Endothelial cell of umbilical vein (primary cell): ENCODE measurements at regions not wholly inside any gene's neighbourhood (a gene's known extent, or its start where the extent isn't known, plus 50 kb on each side); places are given as distances from the start of the nearest gene placed in this dataset.

Experiments
- BruUV-seq: library from RNA; stranded (reverse); fragments of 400-500 nt; replicated peaks from 2 replicates; lab custom pipeline; 2021; lab: Mats Ljungman, UMichigan
- CTCF ChIA-PET: fragments of 300-600, 350-600 bp; sonication (Branson Sonifier 250); formaldehyde crosslinking; loops from one replicate; lab custom pipeline; 2021; ENCODE audit warnings: antibody characterized with exemption, inconsistent platforms; lab: Charles Lee
- POLR2A ChIA-PET: fragments of 300-600, 350-600 bp; sonication (Branson Sonifier 250); formaldehyde crosslinking; loops from one replicate; lab custom pipeline; 2021; ENCODE audit warnings: antibody characterized with exemption, inconsistent platforms; lab: Charles Lee
- DNase-seq: peaks from one replicate; pipeline ENCODE4 v3.0.0-alpha.2; 2011; ENCODE audit warnings: low read depth, low spot score
- FAIRE-seq: peaks from 2 replicates; lab custom pipeline; 2011; peaks lifted over from hg19 to GRCh38; lab: Jason Lieb, UNC
- H2AFZ ChIP-seq: 2 replicates; pipeline ENCODE4 v1.6.0; 2012; ENCODE audit warnings: low read depth, low read length, control low read depth, inconsistent platforms
- H3K27ac ChIP-seq: 2 replicates; pipeline ENCODE4 v1.5.1; 2011; ENCODE audit warnings: low read depth, mild to moderate bottlenecking, control low read depth, low read length, moderate library complexity; ENCODE audit not compliant: insufficient read depth
- H3K27me3 ChIP-seq, 2 experiments: 2 replicates each; pipeline versions ENCODE4 v1.6.0 to v1.6.1; 2011; ENCODE audit warnings: low read length in 2 of 2, mixed read lengths in 1 of 2; ENCODE audit not compliant: control insufficient read depth in 2 of 2, insufficient read depth in 2 of 2
- H3K36me3 ChIP-seq, 2 experiments: 2 replicates in 1 of 2; 3 replicates in 1 of 2; pipeline ENCODE4 v1.5.1; 2011; ENCODE audit warnings: low read length in 2 of 2, mild to moderate bottlenecking in 1 of 2, moderate library complexity in 1 of 2; ENCODE audit not compliant: control insufficient read depth in 2 of 2, insufficient read depth in 2 of 2; ENCODE audit errors: extremely low read depth in 1 of 2
- H3K4me1 ChIP-seq: 3 replicates; pipeline ENCODE4 v1.5.1; 2011; ENCODE audit warnings: mild to moderate bottlenecking, low read length; ENCODE audit not compliant: control insufficient read depth, insufficient read depth; ENCODE audit errors: extremely low read depth
- H3K4me2 ChIP-seq: 2 replicates; pipeline ENCODE4 v1.6.1; 2011; ENCODE audit warnings: low read length, control low read depth, mixed read lengths; ENCODE audit not compliant: insufficient read depth
- H3K4me3 ChIP-seq, 3 experiments: fragments of 200-600 bp in 1 of 3; sonication (generic), shearing (Covaris generic) in 1 of 3; replicated peaks in 1 of 3; 2 replicates each; pipeline ENCODE4 v1.5.1; 2011 to 2016; ENCODE audit warnings: control low read depth in 3 of 3, low read length in 3 of 3, mild to moderate bottlenecking in 2 of 3, inconsistent platforms in 1 of 3, low read depth in 1 of 3, moderate library complexity in 1 of 3; ENCODE audit not compliant: insufficient read depth in 1 of 3
- H3K79me2 ChIP-seq: 2 replicates; pipeline ENCODE4 v1.6.0; 2012; ENCODE audit warnings: low read length, inconsistent platforms; ENCODE audit not compliant: control insufficient read depth, insufficient read depth
- H3K9ac ChIP-seq: replicated peaks from 2 replicates; pipeline ENCODE3; 2011; ENCODE audit warnings: low read length, control low read depth; ENCODE audit not compliant: insufficient read depth; ENCODE audit errors: extremely low read depth
- H3K9me1 ChIP-seq: replicated peaks from 3 replicates; pipeline ENCODE4 v1.6.0; 2011; ENCODE audit warnings: mild to moderate bottlenecking, low read length; ENCODE audit not compliant: control insufficient read depth, insufficient read depth; ENCODE audit errors: extremely low read depth
- H3K9me3 ChIP-seq: replicated peaks from 2 replicates; pipeline ENCODE4 v1.5.1; 2012; ENCODE audit warnings: low read length, inconsistent platforms; ENCODE audit not compliant: control insufficient read depth, insufficient read depth
- H4K20me1 ChIP-seq: replicated peaks from 2 replicates; pipeline ENCODE3; 2011; ENCODE audit warnings: mild to moderate bottlenecking, low read length; ENCODE audit not compliant: control insufficient read depth, insufficient read depth; ENCODE audit errors: extremely low read depth
- CTCF ChIP-seq, 2 donors: IDR thresholded peaks; 1 replicate in 1 of 2; 2 replicates in 1 of 2; pipeline ENCODE4 v1.5.1; 2011; ENCODE audit warnings: low read length in 2 of 2, mild to moderate bottlenecking in 2 of 2, moderate library complexity in 2 of 2, control low read depth in 1 of 2, inconsistent platforms in 1 of 2, low read depth in 1 of 2; ENCODE audit not compliant: insufficient read depth in 1 of 2; ENCODE audit errors: extremely low read depth in 1 of 2
- FOS ChIP-seq: IDR thresholded peaks from 2 replicates; pipeline ENCODE4 v1.6.1; 2011; ENCODE audit warnings: mild to moderate bottlenecking, low read length, moderate library complexity, borderline replicate concordance; ENCODE audit not compliant: insufficient read depth
- JUN ChIP-seq: IDR thresholded peaks from 2 replicates; pipeline ENCODE4 v1.6.1; 2011; ENCODE audit warnings: borderline replicate concordance, low read depth; ENCODE audit not compliant: insufficient read length, insufficient read depth
- dilution Hi-C: fragments of 300-500 bp; cut with MboI; formaldehyde crosslinking; loops from one replicate; pipeline ENCODE4 v1.15.0; 2019; ENCODE audit warnings: low sequenced_read_pairs; ENCODE audit not compliant: extremely low pct_ligation_motif_present
- intact Hi-C: fragments of 100-400 bp; cut with micrococcal nuclease; formaldehyde crosslinking; loops from one replicate; pipeline ENCODE4 v1.10.0; 2022

GRCh38 chr13:31919971-31920726 is 111.4 kb upstream of the FRY start:
- dilution Hi-C loops (no loop called here), intact Hi-C loops (loop anchor here (10.0 kb wide), 2 partner anchors 525 to 745 kb away; no protein-coding TSS in a partner anchor)
- Histone ChIP-seq H3K79me2 (no peaks in the 10 kb centered on the region), H3K36me3 (no peaks in the 10 kb centered on the region), H3K4me1 (no peaks in the 10 kb centered on the region), H4K20me1 (no peaks in the 10 kb centered on the region), H3K27ac (no peak overlapping the region), H3K9me3 (no peaks in the 10 kb centered on the region), H3K4me3 (no peak overlapping the region), H3K27me3 (no peaks in the 10 kb centered on the region), H3K9ac (no peak overlapping the region), H3K4me2 (no peak overlapping the region), H3K9me1 (no peaks in the 10 kb centered on the region), H2AFZ (no peak overlapping the region)
- CTCF ChIA-PET: interaction anchor here (0.6 to 4.8 kb wide), 3 partner anchors 10 to 661 kb away, joined by 3 to 39 read pairs (median 3); no protein-coding TSS in a partner anchor
- TF ChIP-seq FOS (no peak), JUN (no peak), CTCF (IDR thresholded peaks at IDR 0.05; ENCODE audit: extremely low read depth in 1 of 2, insufficient read depth in 1 of 2, low read depth in 1 of 2, low read length in 2 of 2) (no peak)
- BruUV-seq: no TSS peak
- FAIRE-seq (peak; percentile 24), DNase-seq (no peak)
- POLR2A ChIA-PET: no interaction called here

GRCh38 chr13:31920727-31921100 is 110.9 kb upstream of the FRY start:
- intact Hi-C loops: no loop called here
- Histone ChIP-seq H4K20me1 (no peaks in the 10 kb centered on the region), H3K27me3 (no peaks in the 10 kb centered on the region), H3K36me3 (no peaks in the 10 kb centered on the region), H2AFZ (no peak overlapping the region), H3K4me1 (no peaks in the 10 kb centered on the region), H3K4me2 (no peak overlapping the region), H3K79me2 (no peaks in the 10 kb centered on the region), H3K9me3 (no peaks in the 10 kb centered on the region), H3K27ac (no peak overlapping the region), H3K4me3 (no peak overlapping the region), H3K9me1 (no peaks in the 10 kb centered on the region), H3K9ac (no peak overlapping the region)
- TF ChIP-seq JUN: no peak
- CTCF ChIA-PET: interaction anchor here (0.9 to 4.8 kb wide), 2 partner anchors 11 to 661 kb away, joined by 3 to 39 read pairs; no protein-coding TSS in a partner anchor
- no TSS peak for BruUV-seq
- dilution Hi-C loops: no loop called here
- no peak for FAIRE-seq
- DNase-seq: no peak
- POLR2A ChIA-PET: no interaction called here
